Mononuclear cell (primary cell): ENCODE measurements at regions not wholly inside any gene's neighbourhood (a gene's known extent, or its start where the extent isn't known, plus 50 kb on each side); places are given as distances from the start of the nearest gene placed in this dataset.

Source experiments
- H3K27me3 ChIP-seq: 2 replicates; pipeline ENCODE4 v1.6.0; 2011; ENCODE audit warnings: low read length, control low read depth; ENCODE audit not compliant: insufficient read depth
- H3K4me1 ChIP-seq: 2 replicates; pipeline ENCODE4 v1.5.1; 2011; ENCODE audit warnings: mild to moderate bottlenecking, low read length, control low read depth; ENCODE audit not compliant: insufficient read depth
- H3K4me3 ChIP-seq: 2 replicates; pipeline ENCODE4 v1.5.1; 2011; ENCODE audit warnings: mild to moderate bottlenecking, low read length, moderate library complexity
- H3K9me3 ChIP-seq: 2 replicates; pipeline ENCODE4 v1.5.1; 2011; ENCODE audit warnings: low read depth, mild to moderate bottlenecking, control low read depth, low read length

DNA sequence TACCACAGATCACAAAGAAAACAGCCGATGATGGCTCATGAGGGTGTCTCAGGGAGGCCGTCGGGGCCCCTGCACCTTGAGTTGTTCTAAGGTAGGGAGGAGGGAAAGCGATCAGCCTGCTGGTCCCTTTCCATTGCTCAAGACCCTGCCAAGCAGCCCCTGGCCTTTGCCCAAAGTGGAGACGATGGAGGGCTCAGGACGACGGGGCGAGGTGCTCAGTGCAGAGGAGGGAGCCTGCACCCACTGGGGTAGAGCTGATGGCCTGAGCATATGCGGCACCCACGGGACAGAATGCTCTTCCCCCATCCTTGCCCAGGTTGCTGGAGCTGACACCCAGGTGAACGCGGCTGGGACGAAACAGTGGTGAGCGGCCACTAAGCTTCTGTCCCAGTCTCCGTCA lies 58.3 kb upstream of the FAM20C start:
- Histone ChIP-seq H3K4me1 (peaks cover 30% of the 10 kb centered on the region), H3K4me3 (no peak overlapping the region), H3K27me3 (no peaks in the 10 kb centered on the region), H3K9me3 (no peaks in the 10 kb centered on the region)

- no peak overlapping the region for H3K4me3 ChIP-seq
- H3K27me3 ChIP-seq, result no peaks in the 10 kb centered on the region
- H3K4me1 ChIP-seq, result peaks cover 23% of the 10 kb centered on the region
- no peaks in the 10 kb centered on the region for H3K9me3 ChIP-seq
These were observed 57.7 kb upstream of the FAM20C start for GRCh38 chr7:134561-135256.

DNA sequence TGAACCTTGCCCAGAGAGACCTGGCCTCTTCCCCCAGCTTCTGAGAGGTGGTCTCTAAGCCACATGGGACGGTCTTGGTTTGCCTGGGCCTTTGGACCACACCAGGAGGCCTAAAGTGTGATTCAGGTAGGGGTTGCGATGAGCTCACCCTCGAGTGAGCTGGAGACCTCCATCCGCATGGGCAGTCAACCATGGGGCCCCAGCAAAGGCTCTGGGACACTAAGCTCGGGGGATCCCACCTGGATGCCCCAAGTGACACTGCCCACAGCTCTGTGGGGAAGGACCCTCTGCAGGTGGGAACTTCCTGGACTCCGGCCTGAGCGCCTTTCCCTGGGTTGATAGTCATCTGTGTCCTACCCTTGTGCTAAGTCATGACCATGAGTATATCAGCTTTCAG lies 57.1 kb upstream of the FAM20C start:
- H3K27me3 ChIP-seq, result no peaks in the 10 kb centered on the region
- H3K4me1 ChIP-seq, result peaks cover 18% of the 10 kb centered on the region
- no peaks in the 10 kb centered on the region for H3K9me3 ChIP-seq
- H3K4me3 ChIP-seq, result no peak overlapping the region

- no peaks in the 10 kb centered on the region for H3K27me3 ChIP-seq
- peaks cover 13% of the 10 kb centered on the region for H3K4me1 ChIP-seq
- H3K4me3 ChIP-seq, result no peak overlapping the region
- H3K9me3 ChIP-seq, result no peaks in the 10 kb centered on the region
These were observed 56.4 kb upstream of the FAM20C start for GRCh38 chr7:135731-136645.

- Histone ChIP-seq H3K27me3 (no peaks in the 10 kb centered on the region), H3K4me1 (peaks cover under 1% of the 10 kb centered on the region), H3K9me3 (no peaks in the 10 kb centered on the region), H3K4me3 (no peak overlapping the region)
These were observed 55.1 kb upstream of the FAM20C start for GRCh38 chr7:137094-137891.

DNA sequence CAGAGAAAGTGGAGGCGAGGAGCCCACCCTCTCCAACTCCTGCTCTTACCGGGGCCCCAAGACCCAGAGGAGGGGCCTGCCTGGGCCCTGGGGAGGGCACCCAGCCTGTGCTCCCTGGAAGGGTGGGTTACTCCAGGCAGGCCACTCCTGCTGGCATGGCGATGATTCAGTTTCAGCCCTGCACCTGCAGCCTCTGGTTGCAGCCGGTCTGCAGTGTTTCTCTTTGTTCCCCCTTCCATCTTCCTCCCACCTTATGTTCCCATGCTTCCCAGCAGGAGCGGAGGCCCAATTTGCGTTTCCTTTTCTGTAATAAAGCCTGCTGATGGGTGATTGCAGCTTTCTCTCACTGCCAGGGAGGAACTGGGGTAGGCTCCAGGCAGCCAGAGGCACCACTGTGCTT lies 53.2 kb upstream of the FAM20C start:
- H3K9me3 ChIP-seq, result no peaks in the 10 kb centered on the region
- H3K4me3 ChIP-seq, result no peak overlapping the region
- peaks cover 7% of the 10 kb centered on the region for H3K4me1 ChIP-seq
- H3K27me3 ChIP-seq, result no peaks in the 10 kb centered on the region

GRCh38 chr7:139561-140243 lies 52.7 kb upstream of the FAM20C start:
- Histone ChIP-seq H3K4me1 (peaks cover 12% of the 10 kb centered on the region), H3K9me3 (no peaks in the 10 kb centered on the region), H3K27me3 (no peaks in the 10 kb centered on the region), H3K4me3 (no peak overlapping the region)

DNA sequence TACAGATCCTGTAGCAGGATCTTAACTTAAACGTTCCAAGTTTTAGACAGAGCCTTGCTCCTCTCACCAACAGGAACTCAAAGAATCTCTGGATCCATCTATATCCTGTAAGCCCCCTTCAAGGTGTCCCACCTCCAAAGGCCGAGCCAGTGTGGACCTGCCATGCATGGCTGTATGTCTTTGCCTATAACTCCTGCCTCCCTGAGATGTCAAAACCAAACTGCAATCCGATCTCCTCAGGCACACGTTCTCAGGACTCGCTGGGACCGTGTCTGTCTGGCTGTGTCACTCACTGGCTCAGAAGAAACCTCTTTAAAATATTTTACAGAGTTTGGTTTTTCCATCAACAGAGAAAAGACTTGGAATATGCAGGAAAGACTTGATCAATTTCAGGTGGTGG lies 51.4 kb upstream of the FAM20C start:
- Histone ChIP-seq H3K4me1 (peaks cover 12% of the 10 kb centered on the region), H3K4me3 (no peak overlapping the region), H3K27me3 (no peaks in the 10 kb centered on the region), H3K9me3 (no peaks in the 10 kb centered on the region)

DNA sequence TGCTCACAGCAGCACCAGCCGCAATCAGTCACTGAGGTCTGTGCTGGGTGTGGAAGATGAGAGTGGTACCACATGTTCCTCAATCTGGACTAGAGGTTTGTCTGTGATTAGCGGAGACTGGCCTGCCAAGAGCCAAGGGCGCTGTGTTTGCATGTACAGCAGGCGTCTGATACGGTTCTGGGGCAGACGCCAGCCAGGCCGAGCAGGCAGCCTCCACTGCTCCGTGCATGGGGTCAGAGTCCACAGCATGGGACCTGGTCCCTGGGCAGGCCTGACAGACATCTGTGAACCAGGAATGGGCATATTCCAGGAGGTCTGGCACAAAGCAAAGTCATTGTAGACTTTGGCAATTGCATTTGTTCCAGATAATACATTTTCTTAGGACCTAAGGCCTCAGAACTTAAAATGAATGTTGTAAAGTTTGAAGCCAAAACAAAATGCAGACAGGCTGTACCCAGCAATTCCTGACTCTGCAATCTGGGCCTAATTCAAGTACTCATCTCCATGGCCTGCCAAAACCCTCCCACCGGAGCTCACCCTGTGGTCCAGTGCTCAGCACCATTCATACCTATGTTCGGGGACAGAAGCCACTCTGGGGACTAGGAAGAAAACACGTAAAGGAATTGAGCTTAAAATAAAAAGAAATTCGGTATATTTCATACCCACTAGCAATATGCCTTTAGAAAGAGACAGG lies 50.0 kb upstream of the FAM20C start:
- peaks cover 12% of the 10 kb centered on the region for H3K4me1 ChIP-seq
- H3K27me3 ChIP-seq, result no peaks in the 10 kb centered on the region
- no peaks in the 10 kb centered on the region for H3K9me3 ChIP-seq
- no peak overlapping the region for H3K4me3 ChIP-seq
